ENCODE measurements at regions not wholly inside any gene's neighbourhood (a gene's known extent, or its start where the extent isn't known, plus 50 kb on each side); places are given as distances from the start of the nearest gene placed in this dataset.
"Not testable (repeated sequence)": the region's sequence is repeated elsewhere in the genome, so short reads cannot be mapped to it uniquely, and the experiment has no call there.

GRCh38 chr20:53809217-53809616 is 215.6 kb upstream of the ZNF217 start:
- Histone ChIP-seq H3K27me3 (ENCODE audit: insufficient read depth, low read depth, severe bottlenecking) (no peaks in the 10 kb centered on the region), H3K36me3 (no peaks in the 10 kb centered on the region), H3K4me3 (ENCODE audit: low read depth, low read length) (no peak overlapping the region), H3K9me3 (ENCODE audit: severe bottlenecking) (no peaks in the 10 kb centered on the region), H3K27ac (no peak overlapping the region)
- DNase-seq = peak; percentile 40
- TF ChIP-seq CTCF (IDR thresholded peaks at IDR 0.05; ENCODE audit: low read depth, low read length) = no peak

GRCh38 chr20:53808733-53809132 is 215.1 kb upstream of the ZNF217 start:
- no peak for TF ChIP-seq CTCF (IDR thresholded peaks at IDR 0.05; ENCODE audit: low read depth, low read length)

GRCh38 chr20:53808302-53808701 is 214.7 kb upstream of the ZNF217 start:
- not testable (repeated sequence) for H3K36me3 ChIP-seq

More at GRCh38 chr20:53808733-53809132, 215.1 kb upstream of the ZNF217 start:
- H3K9me3 ChIP-seq (ENCODE audit: severe bottlenecking) = no peaks in the 10 kb centered on the region
- no peaks in the 10 kb centered on the region for H3K27me3 ChIP-seq (ENCODE audit: insufficient read depth, low read depth, severe bottlenecking)
- no peak overlapping the region for H3K27ac ChIP-seq
- no peak for DNase-seq
- no peak overlapping the region for H3K4me3 ChIP-seq (ENCODE audit: low read depth, low read length)
- H3K36me3 ChIP-seq = no peaks in the 10 kb centered on the region

GRCh38 chr20:53806683-53807401 is 213.2 kb upstream of the ZNF217 start:
- no peak for DNase-seq
- H3K27ac ChIP-seq = no peak overlapping the region
- no peak for TF ChIP-seq CTCF (IDR thresholded peaks at IDR 0.05; ENCODE audit: low read depth, low read length)

More at GRCh38 chr20:53808302-53808701, 214.7 kb upstream of the ZNF217 start:
- not testable (repeated sequence) for H3K27me3 ChIP-seq (ENCODE audit: insufficient read depth, low read depth, severe bottlenecking); H3K27ac ChIP-seq; H3K4me3 ChIP-seq (ENCODE audit: low read depth, low read length); H3K9me3 ChIP-seq (ENCODE audit: severe bottlenecking); DNase-seq

GRCh38 chr20:53805895-53806384 is 212.3 kb upstream of the ZNF217 start:
- Histone ChIP-seq H3K9me3 (ENCODE audit: severe bottlenecking) (no peaks in the 10 kb centered on the region), H3K27me3 (ENCODE audit: insufficient read depth, low read depth, severe bottlenecking) (no peaks in the 10 kb centered on the region), H3K36me3 (no peaks in the 10 kb centered on the region), H3K4me3 (ENCODE audit: low read depth, low read length) (no peak overlapping the region), H3K27ac (no peak overlapping the region)
- TF ChIP-seq CTCF (IDR thresholded peaks at IDR 0.05; ENCODE audit: low read depth, low read length) = no peak
- no peak for DNase-seq

More at GRCh38 chr20:53806683-53807401, 213.2 kb upstream of the ZNF217 start:
- no peaks in the 10 kb centered on the region for H3K9me3 ChIP-seq (ENCODE audit: severe bottlenecking)
- H3K27me3 ChIP-seq (ENCODE audit: insufficient read depth, low read depth, severe bottlenecking) = no peaks in the 10 kb centered on the region
- no peaks in the 10 kb centered on the region for H3K36me3 ChIP-seq
- no peak overlapping the region for H3K4me3 ChIP-seq (ENCODE audit: low read depth, low read length)

GRCh38 chr20:53804920-53805894 is 211.6 kb upstream of the ZNF217 start:
- TF ChIP-seq CTCF (IDR thresholded peaks at IDR 0.05; ENCODE audit: low read depth, low read length) = no peak
- Histone ChIP-seq H3K9me3 (ENCODE audit: severe bottlenecking) (no peaks in the 10 kb centered on the region), H3K27me3 (ENCODE audit: insufficient read depth, low read depth, severe bottlenecking) (no peaks in the 10 kb centered on the region), H3K4me3 (ENCODE audit: low read depth, low read length) (no peak overlapping the region), H3K27ac (no peak overlapping the region), H3K36me3 (no peaks in the 10 kb centered on the region)
- no peak for DNase-seq

GRCh38 chr20:53804308-53804707 is 210.7 kb upstream of the ZNF217 start:
- H3K4me3 ChIP-seq (ENCODE audit: low read depth, low read length) = not testable (repeated sequence)

More at GRCh38 chr20:53804308-53804707, 210.7 kb upstream of the ZNF217 start:
- not testable (repeated sequence) for H3K27me3 ChIP-seq (ENCODE audit: insufficient read depth, low read depth, severe bottlenecking); H3K27ac ChIP-seq; H3K36me3 ChIP-seq; DNase-seq; H3K9me3 ChIP-seq (ENCODE audit: severe bottlenecking)
